Aorta (tissue), 5 donors: ENCODE measurements at regions not wholly inside any gene's neighbourhood (a gene's known extent, or its start where the extent isn't known, plus 50 kb on each side); places are given as distances from the start of the nearest gene placed in this dataset.
"Not testable (repeated sequence)": the region's sequence is repeated elsewhere in the genome, so short reads cannot be mapped to it uniquely, and the experiment has no call there.

Source experiments
- ATAC-seq: fragments of 200-7000 bp; cut with Tn5 transposase; one replicate; pipeline ENCODE4 v1.9.1; 2022; ENCODE audit warnings: moderate library complexity; ENCODE audit not compliant: low FRiP score
- DNase-seq, 2 donors: peaks; one replicate each; pipeline ENCODE4 v3.0.0-alpha.2; 2020
- H3K27ac ChIP-seq, 2 donors: one replicate each; pipeline ENCODE4 v1.5.1; 2013; ENCODE audit warnings: low read length in 2 of 2, mild to moderate bottlenecking in 2 of 2, moderate library complexity in 2 of 2, control low read depth in 1 of 2, inconsistent platforms in 1 of 2, low read depth in 1 of 2
- H3K27me3 ChIP-seq, 2 donors: one replicate each; pipeline ENCODE4 v1.6.1; 2013; ENCODE audit warnings: control low read depth in 1 of 2, low read length in 1 of 2, mild to moderate bottlenecking in 1 of 2, moderate library complexity in 1 of 2; ENCODE audit not compliant: insufficient read depth in 2 of 2, control insufficient read depth in 1 of 2
- H3K36me3 ChIP-seq, 2 donors: one replicate each; pipeline ENCODE4 v1.6.1; 2013; ENCODE audit warnings: control low read depth in 1 of 2, low read length in 1 of 2, mild to moderate bottlenecking in 1 of 2; ENCODE audit not compliant: insufficient read depth in 2 of 2, control insufficient read depth in 1 of 2
- H3K4me1 ChIP-seq, 2 donors: one replicate each; pipeline ENCODE4 v1.6.1; 2013; ENCODE audit warnings: low read length in 2 of 2, control low read depth in 1 of 2, mild to moderate bottlenecking in 1 of 2, moderate library complexity in 1 of 2; ENCODE audit not compliant: insufficient read depth in 2 of 2, control insufficient read depth in 1 of 2
- H3K4me3 ChIP-seq, 2 donors: one replicate each; pipeline ENCODE4 v1.5.1; 2013; ENCODE audit warnings: low read length in 2 of 2, control low read depth in 1 of 2, mild to moderate bottlenecking in 1 of 2
- H3K9me3 ChIP-seq: one replicate; pipeline ENCODE4 v1.6.1; 2013; ENCODE audit warnings: mild to moderate bottlenecking, low read length; ENCODE audit not compliant: control insufficient read depth
- WGBS, 2 donors: extraction: QIAGEN DNeasy Blood & Tissue Kit; methylation state at CpG; one replicate each; pipeline ENCODE4 v1.1.7; 2013; 5-methylcytosine and 5-hydroxymethylcytosine counted together
- intact Hi-C, 2 donors: fragments of 100-400 bp; cut with DNase I; formaldehyde crosslinking; loops; one replicate each; pipeline versions ENCODE4 v1.14.2 to v1.15.0; 2022
- donor health status: healthy with polysubstance abuse.
- donor health status: Bipolar disorder and iron deficiency.
- donor health status: DM: no; HTN: no; CAD: no.
- donor health status: DM: no; HTN: no; CAD: no.
- donor health status: DM: yes; HTN: yes; CAD: no.

- intact Hi-C loops = no loop called here
- no peaks in the 10 kb centered on the region for H3K4me1 ChIP-seq
- no peaks in the 10 kb centered on the region for H3K36me3 ChIP-seq
- H3K27me3 ChIP-seq = no peaks in the 10 kb centered on the region
- WGBS, 2 donors = 34 to 54% methylated on average over 4 of the region's 4 CpGs
- ATAC-seq (no peak), DNase-seq (no peak)
- no peak overlapping the region for H3K27ac ChIP-seq
- H3K4me3 ChIP-seq = no peak overlapping the region
- peaks cover 2% of the 10 kb centered on the region for H3K9me3 ChIP-seq
Observed at GRCh38 chr13:84816567-84817105, 934.4 kb upstream of the SLITRK1 start.

GRCh38 chr13:84812789-84813188, 930.5 kb upstream of the SLITRK1 start:
- ATAC-seq (no peak), DNase-seq (no peak)
- Histone ChIP-seq H3K4me1 (no peaks in the 10 kb centered on the region), H3K36me3 (no peaks in the 10 kb centered on the region), H3K27ac (no peak overlapping the region), H3K27me3 (no peaks in the 10 kb centered on the region), H3K9me3 (no peaks in the 10 kb centered on the region), H3K4me3 (no peak overlapping the region)
- intact Hi-C loops = no loop called here
- 31 to 44% methylated on average over 3 of the region's 3 CpGs for WGBS, 2 donors

- intact Hi-C loops = no loop called here
- DNase-seq = no peak
- no peak for ATAC-seq
- H3K4me3 ChIP-seq = no peak overlapping the region
- H3K36me3 ChIP-seq = no peaks in the 10 kb centered on the region
- 78 to 80% methylated on average over 2 of the region's 2 CpGs for WGBS, 2 donors
- H3K9me3 ChIP-seq = no peaks in the 10 kb centered on the region
- H3K27me3 ChIP-seq = no peaks in the 10 kb centered on the region
- H3K4me1 ChIP-seq = no peaks in the 10 kb centered on the region
- H3K27ac ChIP-seq = no peak overlapping the region
Observed at GRCh38 chr13:84812078-84812477, 929.8 kb upstream of the SLITRK1 start.

- no peaks in the 10 kb centered on the region for H3K36me3 ChIP-seq
- intact Hi-C loops = no loop called here
- no peak overlapping the region for H3K4me3 ChIP-seq
- 35 to 37% methylated on average over 4 of the region's 4 CpGs for WGBS, 2 donors
- DNase-seq (no peak), ATAC-seq (no peak)
- H3K4me1 ChIP-seq = no peaks in the 10 kb centered on the region
- H3K27ac ChIP-seq = no peak overlapping the region
- H3K27me3 ChIP-seq = no peaks in the 10 kb centered on the region
- H3K9me3 ChIP-seq = no peaks in the 10 kb centered on the region
Observed at GRCh38 chr13:84810781-84811180, 928.5 kb upstream of the SLITRK1 start.

GRCh38 chr13:84802073-84802472, 919.8 kb upstream of the SLITRK1 start:
- no peak for ATAC-seq
- intact Hi-C loops = no loop called here
- no peaks in the 10 kb centered on the region for H3K27me3 ChIP-seq
- H3K36me3 ChIP-seq = no peaks in the 10 kb centered on the region
- H3K27ac ChIP-seq = no peak overlapping the region
- H3K9me3 ChIP-seq = no peaks in the 10 kb centered on the region
- DNase-seq = no peak
- no peaks in the 10 kb centered on the region for H3K4me1 ChIP-seq
- no peak overlapping the region for H3K4me3 ChIP-seq

- H3K4me3 ChIP-seq = no peak overlapping the region
- no peak overlapping the region for H3K27ac ChIP-seq
- DNase-seq (no peak), ATAC-seq (no peak)
- H3K9me3 ChIP-seq = no peaks in the 10 kb centered on the region
- no peaks in the 10 kb centered on the region for H3K27me3 ChIP-seq
- H3K4me1 ChIP-seq = no peaks in the 10 kb centered on the region
- intact Hi-C loops = no loop called here
- H3K36me3 ChIP-seq = no peaks in the 10 kb centered on the region
- WGBS, 2 donors = 64 to 70% methylated on average over 1 of the region's 1 CpG
Observed at GRCh38 chr13:84784443-84785153, 902.3 kb upstream of the SLITRK1 start.

- Histone ChIP-seq H3K36me3 (no peaks in the 10 kb centered on the region), H3K27me3 (no peaks in the 10 kb centered on the region), H3K9me3 (no peaks in the 10 kb centered on the region), H3K27ac (no peak overlapping the region), H3K4me3 (no peak overlapping the region), H3K4me1 (no peaks in the 10 kb centered on the region)
- 80 to 83% methylated on average over 4 of the region's 4 CpGs for WGBS, 2 donors
- intact Hi-C loops = no loop called here
- no peak for ATAC-seq
- DNase-seq = no peak
Observed at GRCh38 chr13:84777316-84777715, 895.0 kb upstream of the SLITRK1 start.

- Histone ChIP-seq H3K27me3 (no peaks in the 10 kb centered on the region), H3K4me3 (no peak overlapping the region), H3K4me1 (no peaks in the 10 kb centered on the region), H3K27ac (no peak overlapping the region), H3K9me3 (no peaks in the 10 kb centered on the region), H3K36me3 (no peaks in the 10 kb centered on the region)
- ATAC-seq (no peak), DNase-seq (no peak)
- WGBS, 2 donors = 93 to 96% methylated on average over 2 of the region's 2 CpGs
- intact Hi-C loops = no loop called here
Observed at GRCh38 chr13:84776593-84776992, 894.3 kb upstream of the SLITRK1 start.

- H3K36me3 ChIP-seq, H3K27me3 ChIP-seq, H3K4me3 ChIP-seq, DNase-seq, H3K9me3 ChIP-seq, H3K27ac ChIP-seq, ATAC-seq, intact Hi-C loops, H3K4me1 ChIP-seq: not testable (repeated sequence)
- 75 to 80% methylated on average over 9 of the region's 9 CpGs for WGBS, 2 donors
Observed at GRCh38 chr13:84775920-84776319, 893.6 kb upstream of the SLITRK1 start.
